ENCODE measurements at regions not wholly inside any gene's neighbourhood (a gene's known extent, or its start where the extent isn't known, plus 50 kb on each side); places are given as distances from the start of the nearest gene placed in this dataset.

- H3K4me1 ChIP-seq (replicated peaks): no peaks in the 10 kb centered on the region
- no peak overlapping the region for H3K4me3 ChIP-seq
- no peaks in the 10 kb centered on the region for H3K36me3 ChIP-seq
- no peak overlapping the region for H3K27ac ChIP-seq
- WGBS: 45% methylated on average over 3 of the region's 3 CpGs
- no peak for TF ChIP-seq POLR2A (IDR thresholded peaks at IDR 0.05)
- no peak for TF ChIP-seq POLR2AphosphoS5 (IDR thresholded peaks at IDR 0.05)
- no peak for TF ChIP-seq CTCF (IDR thresholded peaks at IDR 0.05)
- intact Hi-C loops (cut with DNase I): no loop called here
- no peaks in the 10 kb centered on the region for H3K27me3 ChIP-seq (replicated peaks; ENCODE audit: insufficient read depth)
- no peak for DNase-seq (ENCODE audit: low spot score)
- H3K9me3 ChIP-seq: no peaks in the 10 kb centered on the region
These were observed 190.6 kb upstream of the TTC29 start for GRCh38 chr4:147136310-147136709.

- WGBS: 73% methylated on average over 5 of the region's 5 CpGs
- intact Hi-C loops (cut with DNase I): no loop called here
- no peak overlapping the region for H3K4me3 ChIP-seq
- no peak overlapping the region for H3K27ac ChIP-seq
- no peaks in the 10 kb centered on the region for H3K36me3 ChIP-seq
- no peaks in the 10 kb centered on the region for H3K4me1 ChIP-seq (replicated peaks)
- H3K9me3 ChIP-seq: no peaks in the 10 kb centered on the region
- no peak for DNase-seq (ENCODE audit: low spot score)
- no peaks in the 10 kb centered on the region for H3K27me3 ChIP-seq (replicated peaks; ENCODE audit: insufficient read depth)
- TF ChIP-seq POLR2AphosphoS5 (IDR thresholded peaks at IDR 0.05): no peak
- no peak for TF ChIP-seq CTCF (IDR thresholded peaks at IDR 0.05)
- TF ChIP-seq POLR2A (IDR thresholded peaks at IDR 0.05): no peak
These were observed 191.1 kb upstream of the TTC29 start for GRCh38 chr4:147136751-147137150.

DNA sequence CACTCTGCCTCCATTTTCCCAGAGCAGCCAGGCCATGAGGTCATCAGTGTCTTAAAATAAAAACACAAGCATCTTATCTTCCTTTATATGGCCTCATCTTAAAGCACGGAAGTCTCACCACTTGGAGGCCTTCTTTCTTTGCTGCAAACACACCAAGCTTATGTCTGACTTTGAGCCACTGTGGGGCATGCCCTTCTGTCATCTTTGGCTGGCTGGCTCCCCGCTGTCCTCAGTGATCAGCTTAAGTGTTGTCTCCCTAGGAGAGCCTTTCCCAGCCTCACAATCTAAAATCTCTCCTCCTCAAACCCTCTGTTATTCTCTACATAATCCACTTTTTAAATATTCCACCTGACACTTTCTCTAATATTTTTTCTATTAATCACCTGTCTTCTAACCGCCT, 191.6 kb upstream of the TTC29 start:
- H3K4me3 ChIP-seq: no peak overlapping the region
- 91% methylated on average over 3 of the region's 3 CpGs for WGBS
- no peaks in the 10 kb centered on the region for H3K27me3 ChIP-seq (replicated peaks; ENCODE audit: insufficient read depth)
- no peak for DNase-seq (ENCODE audit: low spot score)
- intact Hi-C loops (cut with DNase I): no loop called here
- H3K4me1 ChIP-seq (replicated peaks): no peaks in the 10 kb centered on the region
- no peaks in the 10 kb centered on the region for H3K36me3 ChIP-seq
- H3K9me3 ChIP-seq: no peaks in the 10 kb centered on the region
- H3K27ac ChIP-seq: no peak overlapping the region
- no peak for TF ChIP-seq CTCF (IDR thresholded peaks at IDR 0.05)
- TF ChIP-seq POLR2A (IDR thresholded peaks at IDR 0.05): no peak
- TF ChIP-seq POLR2AphosphoS5 (IDR thresholded peaks at IDR 0.05): no peak

- no peak for TF ChIP-seq POLR2AphosphoS5 (IDR thresholded peaks at IDR 0.05)
- TF ChIP-seq CTCF (IDR thresholded peaks at IDR 0.05): no peak
- H3K27ac ChIP-seq: no peak overlapping the region
- H3K36me3 ChIP-seq: no peaks in the 10 kb centered on the region
- DNase-seq (ENCODE audit: low spot score): no peak
- H3K4me3 ChIP-seq: no peak overlapping the region
- H3K4me1 ChIP-seq (replicated peaks): no peaks in the 10 kb centered on the region
- H3K27me3 ChIP-seq (replicated peaks; ENCODE audit: insufficient read depth): no peaks in the 10 kb centered on the region
- no peaks in the 10 kb centered on the region for H3K9me3 ChIP-seq
- WGBS: 76% methylated on average over 2 of the region's 2 CpGs
- intact Hi-C loops (cut with DNase I): no loop called here
These were observed 192.5 kb upstream of the TTC29 start for GRCh38 chr4:147138171-147138570.

DNA sequence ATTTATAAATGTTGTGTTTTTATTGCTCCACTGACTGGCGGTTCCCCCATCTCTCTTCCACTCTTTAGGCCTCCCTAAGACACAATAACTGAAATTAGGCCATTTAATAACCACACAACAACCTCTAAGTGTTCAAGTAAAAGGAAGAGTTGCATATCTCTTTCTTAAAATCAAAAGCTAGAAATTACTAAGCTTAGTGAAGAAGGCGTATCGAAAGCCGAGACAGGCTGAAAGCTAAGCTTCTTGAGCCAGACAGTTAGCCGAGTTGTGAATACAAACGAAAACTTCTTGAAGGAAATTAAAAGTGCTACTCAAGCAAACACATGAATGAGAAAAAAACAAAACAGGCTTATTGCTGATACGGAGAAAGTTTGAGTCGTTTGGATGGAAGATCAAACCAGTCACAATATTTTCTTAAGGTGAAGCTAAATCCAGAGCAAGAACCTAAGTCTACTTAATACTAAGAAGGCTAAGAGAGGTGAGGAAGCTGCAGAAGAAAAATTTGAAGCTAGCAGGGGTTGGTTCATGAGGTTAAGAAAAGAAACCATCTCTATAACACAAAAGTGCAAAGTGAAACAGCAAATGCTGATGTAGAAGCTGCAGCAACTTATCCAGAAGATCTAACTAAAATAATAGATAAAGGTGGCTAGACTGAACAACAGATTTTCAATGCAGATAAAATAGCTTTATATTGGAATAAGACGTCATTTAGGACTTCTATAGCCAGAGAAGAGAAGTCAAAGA, 194.0 kb upstream of the TTC29 start:
- Histone ChIP-seq H3K9me3 (no peaks in the 10 kb centered on the region), H3K27ac (no peak overlapping the region), H3K27me3 (replicated peaks; ENCODE audit: insufficient read depth) (no peaks in the 10 kb centered on the region), H3K36me3 (no peaks in the 10 kb centered on the region), H3K4me1 (replicated peaks) (no peaks in the 10 kb centered on the region), H3K4me3 (no peak overlapping the region)
- no peak for DNase-seq (ENCODE audit: low spot score)
- intact Hi-C loops (cut with DNase I): no loop called here
- no peak for TF ChIP-seq CTCF (IDR thresholded peaks at IDR 0.05)
- no peak for TF ChIP-seq POLR2A (IDR thresholded peaks at IDR 0.05)
- TF ChIP-seq POLR2AphosphoS5 (IDR thresholded peaks at IDR 0.05): no peak
- WGBS: 90% methylated on average over 9 of the region's 9 CpGs

Data from prostate gland (tissue), 2 donors.